MM.1S (cell line): ENCODE measurements at regions not wholly inside any gene's neighbourhood (a gene's known extent, or its start where the extent isn't known, plus 50 kb on each side); places are given as distances from the start of the nearest gene placed in this dataset.

Experiments used
- DNase-seq: peaks from one replicate; pipeline ENCODE4 v3.0.0-alpha.2; 2015
- H2AFZ ChIP-seq: fragments of 300-600 bp; sonication (generic); 2 replicates; pipeline ENCODE4 v1.6.0; 2016; ENCODE audit warnings: antibody characterized with exemption, low read length
- H3F3A ChIP-seq: fragments of 300-600 bp; sonication (generic); 2 replicates; pipeline ENCODE4 v1.6.1; 2016; ENCODE audit warnings: mild to moderate bottlenecking, antibody characterized with exemption, low read length, moderate library complexity, mixed read lengths; ENCODE audit not compliant: insufficient read depth
- H3K27ac ChIP-seq: fragments of 300-600 bp; sonication (generic); 2 replicates; pipeline ENCODE4 v1.5.1; 2016; ENCODE audit warnings: mild to moderate bottlenecking, low read length
- H3K27me3 ChIP-seq: fragments of 300-600 bp; sonication (generic); replicated peaks from 2 replicates; pipeline ENCODE4 v1.6.0; 2016; ENCODE audit warnings: low read length; ENCODE audit not compliant: insufficient read depth
- H3K36me3 ChIP-seq: fragments of 300-600 bp; sonication (generic); replicated peaks from 2 replicates; pipeline ENCODE4 v1.6.1; 2016; ENCODE audit warnings: mild to moderate bottlenecking, low read length, mixed read lengths; ENCODE audit not compliant: insufficient read depth
- H3K4me1 ChIP-seq: fragments of 300-600 bp; sonication (generic); 2 replicates; pipeline ENCODE4 v1.6.1; 2016; ENCODE audit warnings: low read length, mixed read lengths
- H3K4me2 ChIP-seq: fragments of 300-600 bp; sonication (generic); 2 replicates; pipeline ENCODE4 v1.6.0; 2016; ENCODE audit warnings: low read depth, low read length
- H3K4me3 ChIP-seq: fragments of 300-600 bp; sonication (generic); 2 replicates; pipeline ENCODE4 v1.5.1; 2016; ENCODE audit warnings: low read length, mixed read lengths
- H3K79me2 ChIP-seq: fragments of 300-600 bp; sonication (generic); 2 replicates; pipeline ENCODE4 v1.6.1; 2016; ENCODE audit warnings: mixed run types, low read length, mixed read lengths
- H3K9ac ChIP-seq: fragments of 300-600 bp; sonication (generic); 2 replicates; pipeline ENCODE4 v1.6.1; 2016; ENCODE audit warnings: low read length, mixed read lengths
- H3K9me2 ChIP-seq: fragments of 300-600 bp; sonication (generic); replicated peaks from 2 replicates; pipeline ENCODE4 v1.6.1; 2016; ENCODE audit warnings: mild to moderate bottlenecking, low read length, mixed read lengths; ENCODE audit not compliant: insufficient read depth
- H3K9me3 ChIP-seq: fragments of 300-600 bp; sonication (generic); replicated peaks from 2 replicates; pipeline ENCODE4 v1.6.1; 2016; ENCODE audit warnings: mild to moderate bottlenecking, low read length, mixed read lengths; ENCODE audit not compliant: insufficient read depth
- H4K20me1 ChIP-seq: fragments of 300-600 bp; sonication (generic); 2 replicates; pipeline ENCODE4 v1.6.1; 2016; ENCODE audit warnings: mild to moderate bottlenecking, low read length, moderate library complexity, mixed read lengths; ENCODE audit not compliant: insufficient read depth
- EZH2 ChIP-seq: fragments of 300-600 bp; sonication (generic); optimal IDR thresholded peaks from 2 replicates; pipeline ENCODE3; 2017; ENCODE audit warnings: low read depth, mild to moderate bottlenecking, antibody characterized with exemption, low read length, mixed read lengths
- EZH2phosphoT487 ChIP-seq: fragments of 300-600 bp; sonication (generic); IDR thresholded peaks from 2 replicates; pipeline ENCODE4 v1.6.1; 2018; ENCODE audit warnings: antibody characterized with exemption, low read length
- TF ChIP-seq, protein P1 (sequence below): fragments of 300-600 bp; sonication (generic); IDR thresholded peaks from 2 replicates; pipeline ENCODE4 v1.5.1; 2016; ENCODE audit warnings: antibody characterized with exemption, low read length, mixed read lengths

GRCh38 chr11:69890476-69890875, 71.3 kb upstream of the FGF3 start:
- H3K4me3 ChIP-seq: no peak overlapping the region
- no peak overlapping the region for H3K4me2 ChIP-seq
- H3K9ac ChIP-seq: no peak overlapping the region
- no peaks in the 10 kb centered on the region for H3K4me1 ChIP-seq
- H4K20me1 ChIP-seq: no peaks in the 10 kb centered on the region
- no peak overlapping the region for H3K27ac ChIP-seq
- TF ChIP-seq, protein P1, sequence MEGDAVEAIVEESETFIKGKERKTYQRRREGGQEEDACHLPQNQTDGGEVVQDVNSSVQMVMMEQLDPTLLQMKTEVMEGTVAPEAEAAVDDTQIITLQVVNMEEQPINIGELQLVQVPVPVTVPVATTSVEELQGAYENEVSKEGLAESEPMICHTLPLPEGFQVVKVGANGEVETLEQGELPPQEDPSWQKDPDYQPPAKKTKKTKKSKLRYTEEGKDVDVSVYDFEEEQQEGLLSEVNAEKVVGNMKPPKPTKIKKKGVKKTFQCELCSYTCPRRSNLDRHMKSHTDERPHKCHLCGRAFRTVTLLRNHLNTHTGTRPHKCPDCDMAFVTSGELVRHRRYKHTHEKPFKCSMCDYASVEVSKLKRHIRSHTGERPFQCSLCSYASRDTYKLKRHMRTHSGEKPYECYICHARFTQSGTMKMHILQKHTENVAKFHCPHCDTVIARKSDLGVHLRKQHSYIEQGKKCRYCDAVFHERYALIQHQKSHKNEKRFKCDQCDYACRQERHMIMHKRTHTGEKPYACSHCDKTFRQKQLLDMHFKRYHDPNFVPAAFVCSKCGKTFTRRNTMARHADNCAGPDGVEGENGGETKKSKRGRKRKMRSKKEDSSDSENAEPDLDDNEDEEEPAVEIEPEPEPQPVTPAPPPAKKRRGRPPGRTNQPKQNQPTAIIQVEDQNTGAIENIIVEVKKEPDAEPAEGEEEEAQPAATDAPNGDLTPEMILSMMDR: no peak
- TF ChIP-seq EZH2: no peak
- no peak for TF ChIP-seq EZH2phosphoT487
- H3K36me3 ChIP-seq: no peaks in the 10 kb centered on the region
- H3K79me2 ChIP-seq: no peaks in the 10 kb centered on the region
- DNase-seq: no peak
- H3K27me3 ChIP-seq: peaks cover 91% of the 10 kb centered on the region
- no peaks in the 10 kb centered on the region for H3K9me2 ChIP-seq
- H3K9me3 ChIP-seq: no peaks in the 10 kb centered on the region
- no peaks in the 10 kb centered on the region for H3F3A ChIP-seq
- H2AFZ ChIP-seq: no peak overlapping the region

GRCh38 chr11:69891421-69892236, 72.4 kb upstream of the FGF3 start:
- H3K9me2 ChIP-seq: no peaks in the 10 kb centered on the region
- no peaks in the 10 kb centered on the region for H3K36me3 ChIP-seq
- no peak overlapping the region for H3K4me3 ChIP-seq
- no peak for DNase-seq
- H3K9me3 ChIP-seq: no peaks in the 10 kb centered on the region
- no peaks in the 10 kb centered on the region for H3K4me1 ChIP-seq
- H3K27ac ChIP-seq: no peak overlapping the region
- no peaks in the 10 kb centered on the region for H3F3A ChIP-seq
- H3K9ac ChIP-seq: no peak overlapping the region
- no peak overlapping the region for H3K4me2 ChIP-seq
- H2AFZ ChIP-seq: no peak overlapping the region
- no peaks in the 10 kb centered on the region for H4K20me1 ChIP-seq
- TF ChIP-seq EZH2phosphoT487: no peak
- TF ChIP-seq, protein P1: no peak
- H3K79me2 ChIP-seq: no peaks in the 10 kb centered on the region
- H3K27me3 ChIP-seq: peaks cover 92% of the 10 kb centered on the region

- no peaks in the 10 kb centered on the region for H3K9me2 ChIP-seq
- no peaks in the 10 kb centered on the region for H4K20me1 ChIP-seq
- no peaks in the 10 kb centered on the region for H3K4me1 ChIP-seq
- H3F3A ChIP-seq: no peaks in the 10 kb centered on the region
- no peak for TF ChIP-seq EZH2
- TF ChIP-seq, protein P1: no peak
- no peak for TF ChIP-seq EZH2phosphoT487
- H3K27ac ChIP-seq: no peak overlapping the region
- no peak overlapping the region for H3K4me2 ChIP-seq
- no peaks in the 10 kb centered on the region for H3K79me2 ChIP-seq
- no peak for DNase-seq
- H2AFZ ChIP-seq: no peak overlapping the region
- H3K36me3 ChIP-seq: no peaks in the 10 kb centered on the region
- no peaks in the 10 kb centered on the region for H3K9me3 ChIP-seq
- H3K9ac ChIP-seq: no peak overlapping the region
- H3K4me3 ChIP-seq: no peak overlapping the region
- peaks cover 92% of the 10 kb centered on the region for H3K27me3 ChIP-seq
These were observed 73.2 kb upstream of the FGF3 start for GRCh38 chr11:69892237-69892985.
